Esophagus squamous epithelium (tissue), 5 donors: ENCODE measurements at regions not wholly inside any gene's neighbourhood (a gene's known extent, or its start where the extent isn't known, plus 50 kb on each side); places are given as distances from the start of the nearest gene placed in this dataset.

Experiments used
- DNase-seq: peaks from one replicate; lab custom pipeline; 2025; lab: John Stamatoyannopoulos, UW
- H3K27ac ChIP-seq, 4 donors: fragments of 200-600 bp; sonication (generic); one replicate each; pipeline ENCODE4 v1.5.1; 2016 to 2019; ENCODE audit warnings: mild to moderate bottlenecking in 1 of 4
- H3K27me3 ChIP-seq, 4 donors: fragments of 200-600 bp; sonication (generic); 1 replicate in 3 of 4; 2 replicates in 1 of 4; pipeline versions ENCODE4 v1.5.1 to v1.6.0; 2017 to 2021; ENCODE audit warnings: antibody characterized with exemption in 1 of 4
- H3K36me3 ChIP-seq, 3 donors: fragments of 200-600 bp; sonication (generic); one replicate each; pipeline ENCODE4 v1.5.1; 2016 to 2019
- H3K4me1 ChIP-seq, 3 donors: fragments of 200-600 bp; sonication (generic); one replicate each; pipeline ENCODE4 v1.5.1; 2017 to 2019
- H3K4me3 ChIP-seq, 4 donors: fragments of 200-600 bp; sonication (generic); 1 replicate in 3 of 4; 2 replicates in 1 of 4; pipeline ENCODE4 v1.5.1; 2016 to 2019; ENCODE audit warnings: mild to moderate bottlenecking in 2 of 4, moderate library complexity in 1 of 4
- H3K9me3 ChIP-seq, 3 donors: fragments of 200-600 bp; sonication (generic); one replicate each; pipeline ENCODE4 v1.5.1; 2016 to 2019
- POLR2A ChIP-seq, 4 donors: fragments of 450-650 bp; IDR thresholded peaks; one replicate each; pipeline ENCODE4 v1.6.1; 2017; ENCODE audit warnings: antibody characterized with exemption in 4 of 4, mild to moderate bottlenecking in 4 of 4, moderate library complexity in 3 of 4
- WGBS, 2 donors: methylation state at CpG; one replicate each; pipeline ENCODE4 v1.1.5; 2018; 5-methylcytosine and 5-hydroxymethylcytosine counted together
- intact Hi-C: fragments of 100-400 bp; cut with DNase I; formaldehyde crosslinking; loops from one replicate; pipeline ENCODE4 v1.15.0; 2022
- TF ChIP-seq, protein P1 (sequence below), 6 experiments: fragments of 450-650 bp in 4 of 6; fragments of 200-600 bp in 2 of 6; sonication (generic) in 2 of 6; IDR thresholded peaks; one replicate each; pipeline ENCODE4 v1.5.1; 2016 to 2019; ENCODE audit warnings: antibody characterized with exemption in 6 of 6, mild to moderate bottlenecking in 4 of 6, moderate library complexity in 4 of 6
- donor health status: DM: yes; HTN: yes; CAD: no.

GRCh38 chr5:171619196-171619595 is 166.4 kb upstream of the SMIM23 start:
- 60 to 84% methylated on average over 1 to 2 of the region's 7 CpGs for WGBS, 2 donors

GRCh38 chr5:171619744-171620143 is 165.9 kb upstream of the SMIM23 start:
- no peak for DNase-seq

More at GRCh38 chr5:171619196-171619595, 166.4 kb upstream of the SMIM23 start:
- Histone ChIP-seq H3K4me1 (peaks cover 0 to 17% (median 0%) of the 10 kb centered on the region in 3 donors), H3K4me3 (no peak overlapping the region), H3K36me3 (no peaks in the 10 kb centered on the region), H3K27me3 (peaks cover 0 to 74% (median 0%) of the 10 kb centered on the region in 4 donors), H3K9me3 (no peaks in the 10 kb centered on the region), H3K27ac (no peak overlapping the region)
- intact Hi-C loops: no loop called here
- TF ChIP-seq, protein P1, sequence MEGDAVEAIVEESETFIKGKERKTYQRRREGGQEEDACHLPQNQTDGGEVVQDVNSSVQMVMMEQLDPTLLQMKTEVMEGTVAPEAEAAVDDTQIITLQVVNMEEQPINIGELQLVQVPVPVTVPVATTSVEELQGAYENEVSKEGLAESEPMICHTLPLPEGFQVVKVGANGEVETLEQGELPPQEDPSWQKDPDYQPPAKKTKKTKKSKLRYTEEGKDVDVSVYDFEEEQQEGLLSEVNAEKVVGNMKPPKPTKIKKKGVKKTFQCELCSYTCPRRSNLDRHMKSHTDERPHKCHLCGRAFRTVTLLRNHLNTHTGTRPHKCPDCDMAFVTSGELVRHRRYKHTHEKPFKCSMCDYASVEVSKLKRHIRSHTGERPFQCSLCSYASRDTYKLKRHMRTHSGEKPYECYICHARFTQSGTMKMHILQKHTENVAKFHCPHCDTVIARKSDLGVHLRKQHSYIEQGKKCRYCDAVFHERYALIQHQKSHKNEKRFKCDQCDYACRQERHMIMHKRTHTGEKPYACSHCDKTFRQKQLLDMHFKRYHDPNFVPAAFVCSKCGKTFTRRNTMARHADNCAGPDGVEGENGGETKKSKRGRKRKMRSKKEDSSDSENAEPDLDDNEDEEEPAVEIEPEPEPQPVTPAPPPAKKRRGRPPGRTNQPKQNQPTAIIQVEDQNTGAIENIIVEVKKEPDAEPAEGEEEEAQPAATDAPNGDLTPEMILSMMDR (IDR thresholded peaks at IDR 0.05): no peak
- no peak for TF ChIP-seq POLR2A (IDR thresholded peaks at IDR 0.05)
- no peak for DNase-seq

GRCh38 chr5:171622010-171622409 is 163.6 kb upstream of the SMIM23 start:
- H3K36me3 ChIP-seq: no peaks in the 10 kb centered on the region
- DNase-seq: no peak
- no peaks in the 10 kb centered on the region for H3K9me3 ChIP-seq
- intact Hi-C loops: no loop called here
- 21% methylated on average over 2 of the region's 2 CpGs; no CpG with 5 or more reads in 1 of the 2 donors for WGBS, 2 donors
- H3K4me1 ChIP-seq: no peaks in the 10 kb centered on the region
- H3K4me3 ChIP-seq: no peak overlapping the region
- H3K27me3 ChIP-seq: peaks cover 0 to 72% (median 0%) of the 10 kb centered on the region in 4 donors
- H3K27ac ChIP-seq: no peak overlapping the region
- TF ChIP-seq, protein P1 (IDR thresholded peaks at IDR 0.05): no peak
- TF ChIP-seq POLR2A (IDR thresholded peaks at IDR 0.05): no peak

More at GRCh38 chr5:171619744-171620143, 165.9 kb upstream of the SMIM23 start:
- 83 to 84% methylated on average over 3 of the region's 3 CpGs for WGBS, 2 donors
- Histone ChIP-seq H3K4me1 (peaks cover 0 to 15% (median 0%) of the 10 kb centered on the region in 3 donors), H3K4me3 (no peak overlapping the region), H3K36me3 (no peaks in the 10 kb centered on the region), H3K27me3 (peaks cover 0 to 73% (median 0%) of the 10 kb centered on the region in 4 donors), H3K9me3 (no peaks in the 10 kb centered on the region), H3K27ac (no peak overlapping the region)
- intact Hi-C loops: no loop called here
- TF ChIP-seq, protein P1 (IDR thresholded peaks at IDR 0.05): no peak
- TF ChIP-seq POLR2A (IDR thresholded peaks at IDR 0.05): no peak

GRCh38 chr5:171623107-171623506 is 162.5 kb upstream of the SMIM23 start:
- TF ChIP-seq, protein P1 (IDR thresholded peaks at IDR 0.05): no peak
- no peak for TF ChIP-seq POLR2A (IDR thresholded peaks at IDR 0.05)
- intact Hi-C loops: no loop called here
- no peak overlapping the region for H3K27ac ChIP-seq
- no peaks in the 10 kb centered on the region for H3K36me3 ChIP-seq
- DNase-seq: no peak
- no peaks in the 10 kb centered on the region for H3K9me3 ChIP-seq
- no peak overlapping the region for H3K4me3 ChIP-seq
- no peaks in the 10 kb centered on the region for H3K4me1 ChIP-seq
- H3K27me3 ChIP-seq: peaks cover 0 to 62% (median 0%) of the 10 kb centered on the region in 4 donors
- 58 to 71% methylated on average over 2 of the region's 2 CpGs for WGBS, 2 donors

- no peaks in the 10 kb centered on the region for H3K36me3 ChIP-seq
- no peaks in the 10 kb centered on the region for H3K9me3 ChIP-seq
- no peak for TF ChIP-seq POLR2A (IDR thresholded peaks at IDR 0.05)
- TF ChIP-seq, protein P1 (IDR thresholded peaks at IDR 0.05): no peak
- H3K4me1 ChIP-seq: no peaks in the 10 kb centered on the region
- WGBS, 2 donors: 69 to 75% methylated on average over 4 to 5 of the region's 11 CpGs
- no peak for DNase-seq
- no peak overlapping the region for H3K27ac ChIP-seq
- intact Hi-C loops: no loop called here
- H3K4me3 ChIP-seq: no peak overlapping the region
- peaks cover 0 to 62% (median 0%) of the 10 kb centered on the region in 4 donors for H3K27me3 ChIP-seq
These were observed 162.0 kb upstream of the SMIM23 start for GRCh38 chr5:171623551-171624097.
